Amygdala (tissue), 56 donors: ENCODE measurements at regions not wholly inside any gene's neighbourhood (a gene's known extent, or its start where the extent isn't known, plus 50 kb on each side); places are given as distances from the start of the nearest gene placed in this dataset.
"Not testable (repeated sequence)": the region's sequence is repeated elsewhere in the genome, so short reads cannot be mapped to it uniquely, and the experiment has no call there.

Experiments
- DNase-seq, 56 donors: peaks; one replicate each; lab custom pipeline; 2025; lab: John Stamatoyannopoulos, UW

DNA sequence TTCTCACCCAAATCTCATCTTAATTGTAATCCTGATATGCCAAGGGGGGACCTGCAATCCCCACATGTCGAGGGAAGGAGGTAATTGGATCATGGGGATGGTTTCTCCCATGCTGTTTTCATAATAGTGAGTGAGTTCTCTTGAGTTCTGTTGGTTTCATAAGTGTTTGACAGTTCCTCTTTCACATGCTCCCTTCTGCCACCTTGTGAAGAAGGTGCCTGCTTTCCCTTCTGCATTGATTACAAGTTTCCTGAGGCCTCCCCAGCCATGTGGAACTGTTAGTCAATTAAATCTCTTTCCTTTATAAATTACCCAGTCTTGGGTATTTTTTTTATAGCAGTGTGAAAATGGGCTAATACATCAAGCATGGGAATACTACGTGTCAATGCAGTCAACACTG, 925.0 kb upstream of the MAN1A1 start:
- DNase-seq = no peak

GRCh38 chr6:120273411-120273810, 923.9 kb upstream of the MAN1A1 start:
- no peak for DNase-seq

DNA sequence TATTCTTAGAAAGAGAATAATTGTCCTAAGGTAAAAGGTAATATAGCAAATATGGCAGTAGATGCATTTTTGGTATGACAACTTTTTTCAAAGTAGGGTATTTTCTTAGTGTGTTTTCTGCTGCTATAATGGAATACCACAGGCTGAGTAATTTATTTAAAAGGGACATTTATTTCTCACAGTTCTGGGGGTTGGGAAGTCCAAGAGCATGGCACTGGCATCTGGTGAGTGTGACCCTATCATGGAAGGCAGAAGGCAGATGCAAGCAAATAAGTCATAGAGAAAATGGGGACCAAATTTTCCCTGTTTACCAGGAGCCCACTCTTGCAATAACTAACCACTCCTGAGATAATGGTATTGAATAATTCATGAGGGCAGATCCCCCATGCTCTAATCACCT, 922.5 kb upstream of the MAN1A1 start:
- no peak for DNase-seq

DNA sequence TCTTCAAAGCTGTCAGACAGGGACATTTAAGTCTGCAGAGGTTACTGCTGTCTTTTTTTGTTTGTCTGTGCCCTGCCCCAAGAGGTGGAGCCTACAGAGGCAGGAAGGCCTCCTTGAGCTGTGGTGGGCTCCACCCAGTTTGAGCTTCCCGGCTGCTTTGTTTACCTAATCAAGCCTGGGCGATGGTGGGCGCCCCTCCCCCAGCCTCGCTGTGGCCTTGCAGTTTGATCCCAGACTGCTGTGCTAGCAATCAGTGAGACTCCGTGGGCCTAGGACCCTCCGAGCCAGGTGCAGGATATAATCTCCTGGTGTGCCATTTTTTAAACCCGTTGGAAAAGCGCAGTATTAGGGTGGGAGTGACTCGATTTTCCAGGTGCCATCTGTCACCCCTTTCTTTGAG, 918.7 kb upstream of the MAN1A1 start:
- not testable (repeated sequence) for DNase-seq

GRCh38 chr6:120262354-120262753, 912.8 kb upstream of the MAN1A1 start:
- no peak for DNase-seq

DNA sequence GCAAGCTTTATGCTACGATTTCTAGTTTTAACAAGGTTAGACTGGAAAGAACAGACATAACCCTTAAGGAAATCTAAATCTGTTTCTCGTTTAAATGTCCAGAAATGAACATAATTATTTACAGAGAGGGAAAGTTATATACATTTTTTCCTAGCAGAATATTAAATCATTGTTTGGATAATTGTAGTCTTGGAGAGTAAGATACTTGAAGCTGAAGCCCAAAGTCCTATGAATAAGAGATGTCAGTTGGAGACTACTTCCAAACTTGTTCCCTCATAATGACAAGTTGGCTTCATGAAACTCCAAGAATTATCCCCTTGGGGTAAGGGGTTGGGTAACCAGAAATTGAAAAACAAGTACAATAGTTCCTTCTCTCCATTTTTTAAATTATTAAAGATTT, 911.1 kb upstream of the MAN1A1 start:
- no peak for DNase-seq

GRCh38 chr6:120254651-120255050, 905.1 kb upstream of the MAN1A1 start:
- DNase-seq = no peak

DNA sequence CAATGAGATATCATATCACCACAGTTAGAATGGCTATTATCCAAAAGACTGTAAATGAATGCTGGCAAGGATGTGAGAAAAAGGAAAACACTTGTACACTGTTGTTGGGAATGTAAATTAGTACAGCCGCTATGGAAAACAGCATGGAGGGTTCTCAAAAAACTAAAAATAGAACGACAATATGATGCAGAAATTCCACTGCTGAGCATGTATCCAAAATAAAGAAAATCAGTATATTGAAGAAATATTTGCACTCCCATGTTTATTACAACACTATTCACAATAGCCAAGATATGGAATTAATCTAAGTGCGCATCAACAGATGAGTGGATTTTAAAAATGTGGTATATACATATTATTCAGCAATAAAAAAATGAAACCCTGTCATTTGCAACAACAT, 898.9 kb upstream of the MAN1A1 start:
- DNase-seq = no peak

GRCh38 chr6:120237221-120237620, 887.7 kb upstream of the MAN1A1 start:
- no peak for DNase-seq

- DNase-seq = no peak
Measured at GRCh38 chr6:120230008-120230407, 880.4 kb upstream of the MAN1A1 start.

GRCh38 chr6:120228297-120228696, 878.7 kb upstream of the MAN1A1 start:
- no peak for DNase-seq

GRCh38 chr6:120219339-120219738, 869.8 kb upstream of the MAN1A1 start:
- DNase-seq = no peak

GRCh38 chr6:120214088-120214499, 864.5 kb upstream of the MAN1A1 start:
- no peak for DNase-seq

DNA sequence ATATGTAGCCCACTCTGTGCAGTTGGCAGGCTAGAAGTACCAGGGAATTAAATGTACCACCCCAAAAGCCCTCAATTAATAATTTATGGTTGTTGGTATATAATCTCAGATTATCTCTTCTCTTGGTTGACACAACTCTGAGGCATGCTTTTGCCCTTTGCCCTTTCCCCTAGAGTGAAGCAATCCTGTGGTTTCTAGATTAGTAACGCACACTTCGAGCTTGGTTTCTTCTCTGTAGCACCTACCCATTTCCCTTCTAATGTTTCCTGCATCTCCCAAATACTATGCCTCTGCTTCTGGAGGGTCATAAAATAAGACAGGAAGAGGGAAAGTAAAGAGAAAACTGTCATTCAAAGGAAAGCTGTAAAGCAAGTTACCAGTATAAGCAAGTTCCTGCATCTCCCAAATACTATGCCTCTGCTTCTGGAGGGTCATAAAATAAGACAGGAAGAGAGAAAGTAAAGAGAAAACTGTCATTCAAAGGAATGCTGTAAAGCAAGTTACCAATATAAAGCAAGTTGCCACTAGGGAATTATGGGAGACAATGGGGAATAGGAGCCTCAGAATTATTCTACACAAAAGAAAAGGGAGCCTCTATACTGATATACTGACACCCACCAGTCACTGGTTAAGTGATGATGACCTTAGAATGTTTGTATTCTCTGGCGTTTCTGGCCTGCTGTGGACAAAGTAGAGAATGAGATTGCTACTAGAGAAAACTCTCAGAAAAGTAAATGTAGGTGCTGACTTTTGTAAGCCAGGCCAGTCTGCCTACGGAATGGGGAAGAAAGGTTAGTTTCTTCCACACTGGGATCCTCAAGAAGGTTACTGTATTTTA, 862.6 kb upstream of the MAN1A1 start:
- no peak for DNase-seq

DNA sequence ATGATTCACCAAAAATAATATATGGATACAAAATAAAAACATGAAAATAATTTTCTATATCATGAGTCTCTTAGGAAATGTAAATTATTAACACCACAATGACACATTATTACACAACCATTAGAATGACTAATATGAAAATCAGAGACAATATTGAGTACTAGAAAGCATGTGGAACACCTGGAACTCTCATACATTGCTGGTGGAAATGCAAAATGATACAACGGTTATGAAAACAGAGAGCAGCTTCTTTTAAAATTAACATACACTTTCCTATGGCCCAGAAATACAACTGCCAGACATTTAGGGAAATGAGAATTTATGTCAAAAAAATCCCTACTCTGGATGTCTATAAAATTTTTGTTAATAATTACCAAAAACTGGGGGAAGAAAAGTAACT, 853.3 kb upstream of the MAN1A1 start:
- DNase-seq = no peak

- no peak for DNase-seq
Measured at GRCh38 chr6:120200853-120201252, 851.3 kb upstream of the MAN1A1 start.

DNA sequence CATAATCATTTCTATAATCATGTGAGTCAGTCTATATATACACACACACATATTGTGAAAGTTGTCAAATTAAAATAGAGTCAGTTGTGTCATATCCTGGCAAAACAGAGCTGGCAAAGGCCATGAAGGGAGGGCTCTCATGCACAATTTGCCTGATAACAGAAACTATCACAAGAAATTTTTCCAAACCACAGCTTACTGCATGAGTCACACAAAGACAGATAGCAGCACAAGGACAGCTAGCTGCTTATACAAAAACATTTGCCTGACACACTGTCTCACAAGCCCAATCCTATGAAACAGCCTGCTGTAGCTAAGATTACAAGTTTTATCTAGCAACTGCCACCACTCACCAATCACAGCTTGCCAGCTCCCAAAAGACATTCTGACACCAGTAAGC, 848.5 kb upstream of the MAN1A1 start:
- peak in 2 of 56 donors; percentile 0 to 27 for DNase-seq

- no peak for DNase-seq
Measured at GRCh38 chr6:120186080-120186479, 836.5 kb upstream of the MAN1A1 start.

DNA sequence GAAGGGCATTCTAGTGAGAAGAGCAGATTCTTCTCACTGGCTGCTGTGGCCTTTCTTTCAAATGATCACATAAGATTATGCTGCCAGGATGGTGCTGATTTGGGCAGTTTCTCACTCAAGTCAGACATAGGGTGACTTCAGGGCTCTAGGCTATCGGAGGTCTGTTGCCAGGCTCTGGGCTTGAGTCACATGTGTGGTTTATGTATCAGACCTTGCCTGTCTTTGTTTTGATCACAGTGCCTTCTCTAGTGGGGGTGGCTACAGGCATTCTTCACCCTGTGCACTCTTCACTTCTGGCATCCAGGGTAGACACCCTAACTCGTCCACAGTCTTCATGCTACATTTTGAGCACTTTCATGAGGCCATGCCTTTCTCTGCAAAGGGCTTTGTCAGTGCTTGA, 823.7 kb upstream of the MAN1A1 start:
- no peak for DNase-seq

DNA sequence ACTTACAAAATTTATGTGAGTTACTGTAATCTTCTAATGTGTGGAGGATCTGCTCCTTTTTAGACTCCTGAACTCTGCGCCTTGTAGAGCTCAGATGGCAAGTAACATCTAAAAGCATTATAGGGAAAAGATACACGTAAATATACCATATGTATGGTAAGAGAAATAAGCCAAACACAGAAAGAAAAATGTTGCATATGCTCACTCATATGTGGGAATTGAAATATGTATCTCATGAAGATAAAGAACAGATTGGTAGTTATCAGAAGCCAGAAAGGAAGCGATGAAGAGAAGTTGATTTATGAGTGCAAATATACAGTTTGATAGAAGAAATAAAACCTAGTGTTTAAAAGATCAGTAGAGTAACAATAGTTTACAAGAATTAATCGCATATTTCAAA, 815.0 kb upstream of the MAN1A1 start:
- DNase-seq = no peak

DNA sequence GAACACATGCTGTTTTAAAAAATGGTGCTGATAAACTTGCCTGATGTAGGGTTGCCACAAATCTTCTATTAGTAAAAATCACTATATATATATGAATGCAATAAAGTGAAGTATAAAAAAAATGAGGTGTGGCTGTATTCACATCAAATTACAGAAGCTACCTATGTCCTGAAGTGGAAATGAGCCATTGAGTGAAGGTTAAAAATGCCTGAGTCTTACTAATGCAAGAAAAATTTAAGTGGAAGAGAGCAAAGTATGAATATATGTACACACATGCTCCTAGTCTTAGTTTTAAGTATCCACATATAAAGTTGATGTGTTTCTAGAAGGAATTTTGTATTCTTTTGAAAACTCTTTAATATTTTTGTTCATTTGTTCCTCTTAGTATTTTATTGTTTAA, 808.3 kb upstream of the MAN1A1 start:
- DNase-seq = no peak

DNA sequence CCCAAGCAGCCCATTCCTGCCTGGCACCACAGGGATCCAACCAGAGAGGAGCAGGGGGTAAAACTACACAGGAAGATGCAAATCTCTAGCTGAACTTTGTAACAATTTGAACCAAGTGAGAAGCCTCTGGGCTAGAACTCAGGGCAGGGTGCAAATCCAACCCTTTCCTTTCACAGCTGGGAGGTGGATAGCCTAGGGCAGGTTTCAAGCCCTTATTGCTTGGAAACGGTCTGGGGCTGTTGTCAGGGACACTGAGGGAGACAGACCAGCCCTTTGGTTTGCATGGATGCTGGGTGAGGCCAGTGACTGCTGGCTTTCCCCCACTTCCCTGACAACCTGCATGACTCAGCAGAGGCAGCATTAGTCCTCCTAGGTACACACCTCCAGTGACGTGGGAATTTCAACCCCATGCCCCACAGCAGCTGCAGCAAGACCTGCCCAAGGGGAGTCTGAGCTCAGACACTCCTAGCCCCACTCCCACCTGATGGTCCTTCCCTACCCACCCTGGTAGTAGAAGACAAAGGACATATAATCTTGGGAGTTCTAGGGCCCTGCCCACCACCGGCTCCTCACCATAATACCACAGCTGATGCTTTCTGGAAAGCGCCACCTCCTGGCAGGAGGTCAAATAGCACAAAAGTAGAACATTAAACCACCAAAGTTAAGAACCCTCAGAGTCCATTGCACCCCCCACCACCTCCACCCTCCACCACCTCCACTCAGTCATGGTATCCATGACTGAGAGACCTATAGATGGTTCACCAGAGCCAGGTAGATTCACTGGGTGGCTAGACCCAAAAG, 797.7 kb upstream of the MAN1A1 start:
- DNase-seq = no peak
